ENCODE measurements at regions not wholly inside any gene's neighbourhood (a gene's known extent, or its start where the extent isn't known, plus 50 kb on each side); places are given as distances from the start of the nearest gene placed in this dataset.

DNA sequence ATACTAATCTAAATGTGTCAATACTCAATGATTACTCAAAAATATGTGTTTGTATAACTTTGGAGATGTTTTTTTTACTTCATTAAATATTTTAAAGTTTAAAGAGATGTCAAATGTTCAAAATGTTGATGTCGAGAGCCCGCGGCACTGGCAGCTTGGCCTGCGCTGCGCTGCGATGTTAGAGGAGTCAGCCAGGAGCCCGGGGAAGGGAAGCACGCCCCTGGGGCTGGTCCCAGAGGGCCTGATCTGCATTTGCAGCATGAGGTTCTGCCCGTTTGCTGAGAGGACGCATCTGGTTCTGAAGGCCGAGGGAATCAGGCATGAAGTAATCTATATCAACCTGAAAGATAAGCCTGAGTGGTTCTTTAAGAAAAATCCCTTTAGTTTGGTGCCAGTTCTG, 66.4 kb upstream of the ATP2C1 start:
- Histone ChIP-seq H3K4me2 (ENCODE audit: control insufficient read depth, insufficient read depth) (no peak overlapping the region), H3K36me3 (ENCODE audit: control insufficient read depth in 2 of 2, insufficient read depth in 2 of 2, low read length in 1 of 2) (no peaks in the 10 kb centered on the region), H3K9ac (ENCODE audit: control insufficient read depth, insufficient read depth, low read length) (no peak overlapping the region), H3K4me1 (ENCODE audit: control insufficient read depth, insufficient read depth, low read length) (no peaks in the 10 kb centered on the region), H3K27ac (ENCODE audit: control insufficient read depth, insufficient read depth) (no peak overlapping the region), H3K4me3 (no peak overlapping the region), H2AFZ (ENCODE audit: control insufficient read depth, low read depth, low read length) (no peak overlapping the region), H3K9me3 (replicated peaks; ENCODE audit: control insufficient read depth, insufficient read depth, low read length) (no peaks in the 10 kb centered on the region), H3K27me3 (replicated peaks in 1 of 2; ENCODE audit: control insufficient read depth in 2 of 2, insufficient read depth in 2 of 2, low read length in 1 of 2) (no peaks in the 10 kb centered on the region), H3K79me2 (ENCODE audit: control insufficient read depth, insufficient read depth, low read length) (no peaks in the 10 kb centered on the region), H4K20me1 (ENCODE audit: control insufficient read depth, insufficient read depth) (no peaks in the 10 kb centered on the region)
- intact Hi-C loops (cut with micrococcal nuclease; ENCODE audit: unreplicated experiment) = no loop called here
- BruUV-seq (replicated peaks) = no TSS peak
- ChIA-PET RAD21 (ENCODE audit: unreplicated experiment) (interaction anchor here (1.0 kb wide), 1 partner anchor 12 kb away, joined by 3 read pairs; no protein-coding TSS in a partner anchor), POLR2A (no interaction called here), SMC1A (ENCODE audit: uncharacterized antibody, unreplicated experiment) (interaction anchor here (0.7 to 1.7 kb wide), 5 partner anchors 8 to 80 kb away, joined by 3 to 8 read pairs (median 3); no protein-coding TSS in a partner anchor), CTCF (no interaction called here)
- TF ChIP-seq, protein P1, sequence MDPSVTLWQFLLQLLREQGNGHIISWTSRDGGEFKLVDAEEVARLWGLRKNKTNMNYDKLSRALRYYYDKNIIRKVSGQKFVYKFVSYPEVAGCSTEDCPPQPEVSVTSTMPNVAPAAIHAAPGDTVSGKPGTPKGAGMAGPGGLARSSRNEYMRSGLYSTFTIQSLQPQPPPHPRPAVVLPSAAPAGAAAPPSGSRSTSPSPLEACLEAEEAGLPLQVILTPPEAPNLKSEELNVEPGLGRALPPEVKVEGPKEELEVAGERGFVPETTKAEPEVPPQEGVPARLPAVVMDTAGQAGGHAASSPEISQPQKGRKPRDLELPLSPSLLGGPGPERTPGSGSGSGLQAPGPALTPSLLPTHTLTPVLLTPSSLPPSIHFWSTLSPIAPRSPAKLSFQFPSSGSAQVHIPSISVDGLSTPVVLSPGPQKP (IDR thresholded peaks at IDR 0.05; ENCODE audit: low read depth, low read length) = no peak
- TF ChIP-seq, protein P2, sequence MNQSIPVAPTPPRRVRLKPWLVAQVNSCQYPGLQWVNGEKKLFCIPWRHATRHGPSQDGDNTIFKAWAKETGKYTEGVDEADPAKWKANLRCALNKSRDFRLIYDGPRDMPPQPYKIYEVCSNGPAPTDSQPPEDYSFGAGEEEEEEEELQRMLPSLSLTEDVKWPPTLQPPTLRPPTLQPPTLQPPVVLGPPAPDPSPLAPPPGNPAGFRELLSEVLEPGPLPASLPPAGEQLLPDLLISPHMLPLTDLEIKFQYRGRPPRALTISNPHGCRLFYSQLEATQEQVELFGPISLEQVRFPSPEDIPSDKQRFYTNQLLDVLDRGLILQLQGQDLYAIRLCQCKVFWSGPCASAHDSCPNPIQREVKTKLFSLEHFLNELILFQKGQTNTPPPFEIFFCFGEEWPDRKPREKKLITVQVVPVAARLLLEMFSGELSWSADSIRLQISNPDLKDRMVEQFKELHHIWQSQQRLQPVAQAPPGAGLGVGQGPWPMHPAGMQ (IDR thresholded peaks at IDR 0.05; ENCODE audit: borderline replicate concordance) = no peak
- in situ Hi-C loops (cut with MboI) = no loop called here
- 77% methylated on average over 11 of the region's 11 CpGs for WGBS (ENCODE audit: insufficient coverage, insufficient replicate concordance, low lambda C conversion rate, missing lambda C conversion rate)
- DNase-seq (ENCODE audit: low read depth, low spot score) = no peak
- FAIRE-seq = no peak
- no peak for ATAC-seq

Data from GM12878 (cell line).